ENCODE measurements at regions not wholly inside any gene's neighbourhood (a gene's known extent, or its start where the extent isn't known, plus 50 kb on each side); places are given as distances from the start of the nearest gene placed in this dataset.

DNA sequence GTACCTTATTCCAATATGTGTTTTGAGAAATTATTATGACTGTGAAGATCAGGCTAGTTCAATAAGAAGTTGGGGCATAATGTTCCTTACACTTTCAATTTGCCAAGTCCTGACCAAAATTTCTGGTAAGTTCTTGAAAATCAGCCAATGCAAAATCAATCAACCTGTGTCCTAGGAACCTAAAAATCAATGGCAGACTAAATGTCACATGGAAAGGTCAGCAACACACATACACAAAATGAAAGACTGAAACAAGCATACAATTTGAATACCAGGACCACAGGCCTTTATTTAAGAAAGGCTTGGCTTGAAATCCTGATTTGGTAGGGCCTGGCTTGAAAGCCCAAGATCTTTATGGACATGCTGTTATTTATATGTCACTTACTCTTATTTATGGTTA, 155.5 kb upstream of the ZKSCAN2 start:
- Histone ChIP-seq H3K4me3 (ENCODE audit: insufficient read depth, low read depth, low read length) (no peak overlapping the region), H3K4me1 (ENCODE audit: control insufficient read depth, insufficient read depth, low read length) (no peaks in the 10 kb centered on the region), H3K9ac (ENCODE audit: low read depth, low read length) (no peak overlapping the region), H3K56ac (ENCODE audit: extremely low read depth, insufficient read depth, low read length) (no peak overlapping the region), H3K4me2 (ENCODE audit: low read depth, low read length) (no peak overlapping the region), H3K14ac (replicated peaks; ENCODE audit: low read depth, low read length) (no peak overlapping the region), H2BK5ac (ENCODE audit: low read depth, low read length, poor library complexity, severe bottlenecking) (no peak overlapping the region), H2BK15ac (ENCODE audit: low read depth, low read length) (no peak overlapping the region), H3K23ac (ENCODE audit: low read depth, low read length) (no peak overlapping the region), H2AFZ (replicated peaks; ENCODE audit: low read length, poor library complexity) (no peak overlapping the region), H3K4ac (ENCODE audit: low read depth, low read length) (no peak overlapping the region), H2AK5ac (ENCODE audit: low read depth, low read length) (no peak overlapping the region), H4K5ac (ENCODE audit: low read depth, low read length) (no peak overlapping the region), H4K91ac (ENCODE audit: insufficient read depth, low read depth, low read length) (no peak overlapping the region), H2BK120ac (ENCODE audit: low read depth, low read length) (no peak overlapping the region), H4K8ac (ENCODE audit: low read depth in 2 of 2, low read length in 2 of 2) (no peak overlapping the region), H2AK9ac (replicated peaks; ENCODE audit: low read depth, low read length, poor library complexity) (no peak overlapping the region), H3K9me3 (ENCODE audit: control insufficient read depth, insufficient read depth, low read length) (0 out of 2 replicates have a peak, but pooled peaks cover 3% of the 10 kb centered on the region), H3K18ac (ENCODE audit: low read depth, low read length) (no peak overlapping the region), H2BK20ac (ENCODE audit: low read depth, low read length) (no peak overlapping the region), H3K9me1 (ENCODE audit: insufficient read depth, low read length) (no peaks in the 10 kb centered on the region), H3K27ac (ENCODE audit: insufficient read depth, low read length) (no peak overlapping the region), H3K79me1 (ENCODE audit: low read depth in 1 of 2, low read length in 2 of 2) (no peaks in the 10 kb centered on the region), H3K27me3 (ENCODE audit: control insufficient read depth, insufficient read depth, low read length) (no peaks in the 10 kb centered on the region), H4K20me1 (ENCODE audit: insufficient read depth, low read length) (no peaks in the 10 kb centered on the region), H3K36me3 (ENCODE audit: control insufficient read depth, insufficient read depth, low read length) (no peaks in the 10 kb centered on the region)
- in situ Hi-C loops (cut with MboI; ENCODE audit: low sequenced_read_pairs) (loop anchor here (25.0 kb wide), 1 partner anchor 99 kb away; no protein-coding TSS in a partner anchor), intact Hi-C loops (cut with micrococcal nuclease) (no loop called here), dilution Hi-C loops (cut with HindIII; ENCODE audit: low sequenced_read_pairs, unreplicated experiment) (no loop called here)
- DNase-seq (no peak), ATAC-seq (ENCODE audit: low read depth) (no peak)
- CTCF ChIA-PET, result no interaction called here
- POLR2A ChIA-PET (ENCODE audit: unreplicated experiment), result no interaction called here
- TF ChIP-seq, protein P1, sequence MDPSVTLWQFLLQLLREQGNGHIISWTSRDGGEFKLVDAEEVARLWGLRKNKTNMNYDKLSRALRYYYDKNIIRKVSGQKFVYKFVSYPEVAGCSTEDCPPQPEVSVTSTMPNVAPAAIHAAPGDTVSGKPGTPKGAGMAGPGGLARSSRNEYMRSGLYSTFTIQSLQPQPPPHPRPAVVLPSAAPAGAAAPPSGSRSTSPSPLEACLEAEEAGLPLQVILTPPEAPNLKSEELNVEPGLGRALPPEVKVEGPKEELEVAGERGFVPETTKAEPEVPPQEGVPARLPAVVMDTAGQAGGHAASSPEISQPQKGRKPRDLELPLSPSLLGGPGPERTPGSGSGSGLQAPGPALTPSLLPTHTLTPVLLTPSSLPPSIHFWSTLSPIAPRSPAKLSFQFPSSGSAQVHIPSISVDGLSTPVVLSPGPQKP (IDR thresholded peaks at IDR 0.05; ENCODE audit: borderline replicate concordance, low read depth, low read length), result no peak
- no peak for TF ChIP-seq CHD1 (IDR thresholded peaks at IDR 0.05; ENCODE audit: low read depth, low read length)
- TF ChIP-seq FOS (IDR thresholded peaks at IDR 0.05; ENCODE audit: low read depth, low read length), result no peak
- TF ChIP-seq CEBPB (IDR thresholded peaks at IDR 0.05; ENCODE audit: low read depth, low read length), result no peak
- TF ChIP-seq MAZ (IDR thresholded peaks at IDR 0.05; ENCODE audit: borderline replicate concordance, low read depth, low read length), result no peak
- TF ChIP-seq BHLHE40 (IDR thresholded peaks at IDR 0.05; ENCODE audit: low read depth, low read length), result no peak
- no peak for TF ChIP-seq RCOR1 (IDR thresholded peaks at IDR 0.05; ENCODE audit: insufficient replicate concordance, low read length)
- TF ChIP-seq POLR2A (IDR thresholded peaks at IDR 0.05; ENCODE audit: low read depth, low read length), result no peak
- TF ChIP-seq USF2 (IDR thresholded peaks at IDR 0.05; ENCODE audit: low read depth, low read length), result no peak
- no peak for TF ChIP-seq NFE2L2 (IDR thresholded peaks at IDR 0.05; ENCODE audit: low read depth, low read length)
- no peak for TF ChIP-seq RFX5 (IDR thresholded peaks at IDR 0.05; ENCODE audit: low read depth, low read length)
- no peak for TF ChIP-seq SMC3 (IDR thresholded peaks at IDR 0.05; ENCODE audit: low read depth, low read length)
- no peak for TF ChIP-seq RAD21 (IDR thresholded peaks at IDR 0.05; ENCODE audit: low read length)
- no peak for TF ChIP-seq MAFK (IDR thresholded peaks at IDR 0.05; ENCODE audit: low read depth, low read length)
- TF ChIP-seq CTCF (conservative IDR thresholded peaks at IDR 0.05; ENCODE audit: low read depth, low read length), result no peak
- no peak for TF ChIP-seq MXI1 (IDR thresholded peaks at IDR 0.05; ENCODE audit: borderline replicate concordance, low read depth, low read length)
- no TSS peak for BruUV-seq (replicated peaks)
